ENCODE measurements at regions not wholly inside any gene's neighbourhood (a gene's known extent, or its start where the extent isn't known, plus 50 kb on each side); places are given as distances from the start of the nearest gene placed in this dataset.
"Not testable (repeated sequence)": the region's sequence is repeated elsewhere in the genome, so short reads cannot be mapped to it uniquely, and the experiment has no call there.

- TF ChIP-seq GATA1 (IDR thresholded peaks at IDR 0.05; ENCODE audit: low read depth, low read length) (no peak), POLR2A (IDR thresholded peaks at IDR 0.05; ENCODE audit: low read length) (no peak)
- DNase-seq = no peak
Measured at GRCh38 chr17:34451313-34451712, 88.3 kb upstream of the CCL1 start.

- TF ChIP-seq GATA1 (IDR thresholded peaks at IDR 0.05; ENCODE audit: low read depth, low read length) (no peak), POLR2A (IDR thresholded peaks at IDR 0.05; ENCODE audit: low read length) (no peak)
- DNase-seq = no peak
Measured at GRCh38 chr17:34447406-34447805, 84.4 kb upstream of the CCL1 start.

- no peak for DNase-seq
- TF ChIP-seq GATA1 (IDR thresholded peaks at IDR 0.05; ENCODE audit: low read depth, low read length) (no peak), POLR2A (IDR thresholded peaks at IDR 0.05; ENCODE audit: low read length) (no peak)
Measured at GRCh38 chr17:34445101-34445500, 82.1 kb upstream of the CCL1 start.

- peak; percentile 12 to 19 for DNase-seq
- TF ChIP-seq POLR2A (IDR thresholded peaks at IDR 0.05; ENCODE audit: low read length) (no peak), GATA1 (IDR thresholded peaks at IDR 0.05; ENCODE audit: low read depth, low read length) (no peak)
Measured at GRCh38 chr17:34443619-34444469, 80.8 kb upstream of the CCL1 start.

GRCh38 chr17:34442387-34443111 lies 79.5 kb upstream of the CCL1 start:
- no peak for DNase-seq

GRCh38 chr17:34437188-34437587 lies 74.2 kb upstream of the CCL1 start:
- TF ChIP-seq GATA1 (IDR thresholded peaks at IDR 0.05; ENCODE audit: low read depth, low read length) = no peak
- no peak for TF ChIP-seq POLR2A (IDR thresholded peaks at IDR 0.05; ENCODE audit: low read length)
- DNase-seq = no peak

More at GRCh38 chr17:34442387-34443111, 79.5 kb upstream of the CCL1 start:
- TF ChIP-seq POLR2A (IDR thresholded peaks at IDR 0.05; ENCODE audit: low read length) = no peak

GRCh38 chr17:34436607-34437006 lies 73.6 kb upstream of the CCL1 start:
- DNase-seq = peak; percentile 24 to 51
- TF ChIP-seq GATA1 (IDR thresholded peaks at IDR 0.05; ENCODE audit: low read depth, low read length) = no peak
- no peak for TF ChIP-seq POLR2A (IDR thresholded peaks at IDR 0.05; ENCODE audit: low read length)

- no peak for TF ChIP-seq POLR2A (IDR thresholded peaks at IDR 0.05; ENCODE audit: low read length)
- TF ChIP-seq GATA1 (IDR thresholded peaks at IDR 0.05; ENCODE audit: low read depth, low read length) = no peak
- DNase-seq = peak; percentile 15 to 41
Measured at GRCh38 chr17:34435182-34435928, 72.3 kb upstream of the CCL1 start.

GRCh38 chr17:34434052-34434451 lies 71.0 kb upstream of the CCL1 start:
- DNase-seq = no peak
- TF ChIP-seq POLR2A (IDR thresholded peaks at IDR 0.05; ENCODE audit: low read length) = no peak
- TF ChIP-seq GATA1 (IDR thresholded peaks at IDR 0.05; ENCODE audit: low read depth, low read length) = no peak

- no peak for TF ChIP-seq POLR2A (IDR thresholded peaks at IDR 0.05; ENCODE audit: low read length)
- no peak for TF ChIP-seq GATA1 (IDR thresholded peaks at IDR 0.05; ENCODE audit: low read depth, low read length)
- DNase-seq = no peak
Measured at GRCh38 chr17:34424814-34425491, 61.9 kb upstream of the CCL1 start.

- DNase-seq = no peak
- TF ChIP-seq POLR2A (IDR thresholded peaks at IDR 0.05; ENCODE audit: low read length) = no peak
- no peak for TF ChIP-seq GATA1 (IDR thresholded peaks at IDR 0.05; ENCODE audit: low read depth, low read length)
Measured at GRCh38 chr17:34423978-34424813, 61.2 kb upstream of the CCL1 start.

- not testable (repeated sequence) for DNase-seq
Measured at GRCh38 chr17:34423315-34423714, 60.3 kb upstream of the CCL1 start.

- no peak for TF ChIP-seq POLR2A (IDR thresholded peaks at IDR 0.05; ENCODE audit: low read length)
- no peak for TF ChIP-seq GATA1 (IDR thresholded peaks at IDR 0.05; ENCODE audit: low read depth, low read length)
- DNase-seq = peak in 1 of 2 experiments; percentile 37
Measured at GRCh38 chr17:34420900-34421299, 57.9 kb upstream of the CCL1 start.
